NCI-H526 (cell line): ENCODE measurements at regions not wholly inside any gene's neighbourhood (a gene's known extent, or its start where the extent isn't known, plus 50 kb on each side); places are given as distances from the start of the nearest gene placed in this dataset.

Source experiments
- DNase-seq, 2 experiments: peaks; one replicate each; lab custom pipeline; 2025; lab: John Stamatoyannopoulos, UW

DNA sequence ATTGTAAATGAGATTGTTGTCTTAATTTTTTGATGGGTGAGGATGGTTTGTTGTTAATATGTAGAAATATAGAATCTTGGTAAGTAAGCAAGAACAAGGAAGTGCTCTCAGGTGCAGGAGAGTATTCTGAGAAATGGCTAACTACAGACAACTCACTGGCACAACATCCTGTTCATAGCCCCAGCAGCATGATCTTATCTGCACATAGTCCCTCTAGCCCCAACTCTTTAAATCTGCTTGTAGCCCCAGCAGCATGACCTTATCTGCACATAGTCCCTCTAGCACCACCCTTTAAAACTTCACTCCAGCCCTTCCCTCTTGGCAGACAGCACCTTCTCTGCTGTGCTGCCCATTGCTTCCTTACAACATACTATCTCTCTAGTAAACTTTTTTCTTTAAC lies 1957.1 kb upstream of the ADGRL3 start:
- DNase-seq = no peak

DNA sequence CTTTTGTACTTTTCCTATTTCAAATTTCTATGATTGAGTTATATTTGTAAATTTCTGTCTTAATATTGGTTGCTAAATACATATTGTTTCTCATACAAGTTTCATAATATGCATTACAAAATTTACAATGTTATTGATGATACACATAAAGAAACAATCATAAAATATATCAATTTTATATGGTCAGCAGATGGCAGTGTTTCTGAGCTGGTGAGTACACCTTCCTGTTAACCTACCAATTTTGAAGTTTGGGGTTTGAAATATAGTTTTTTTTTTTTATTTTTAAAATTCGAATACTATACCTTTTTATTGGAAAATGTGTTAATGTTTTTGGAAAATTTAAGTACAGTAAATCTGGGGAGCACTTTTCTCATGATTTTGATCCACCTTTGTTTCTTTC lies 1953.1 kb upstream of the ADGRL3 start:
- DNase-seq = no peak

DNA sequence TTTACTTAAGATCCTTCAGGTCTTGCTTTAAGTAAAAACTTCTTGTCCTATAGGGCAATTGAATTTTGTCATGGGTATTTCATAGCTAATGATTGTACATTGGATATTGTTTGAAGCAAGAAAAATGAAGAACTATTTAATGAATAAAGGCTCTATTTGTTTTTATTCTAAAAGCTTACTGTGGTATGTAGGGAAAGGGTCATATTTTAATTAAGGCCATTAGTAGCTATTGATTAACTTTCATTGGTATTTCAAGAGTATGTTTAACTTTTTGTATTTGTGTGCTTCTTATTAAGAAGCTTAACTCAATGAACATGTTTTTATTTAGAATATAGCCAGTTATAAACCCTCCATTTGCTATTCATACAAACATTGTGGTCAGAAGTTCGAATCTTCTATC lies 1951.8 kb upstream of the ADGRL3 start:
- DNase-seq = no peak

DNA sequence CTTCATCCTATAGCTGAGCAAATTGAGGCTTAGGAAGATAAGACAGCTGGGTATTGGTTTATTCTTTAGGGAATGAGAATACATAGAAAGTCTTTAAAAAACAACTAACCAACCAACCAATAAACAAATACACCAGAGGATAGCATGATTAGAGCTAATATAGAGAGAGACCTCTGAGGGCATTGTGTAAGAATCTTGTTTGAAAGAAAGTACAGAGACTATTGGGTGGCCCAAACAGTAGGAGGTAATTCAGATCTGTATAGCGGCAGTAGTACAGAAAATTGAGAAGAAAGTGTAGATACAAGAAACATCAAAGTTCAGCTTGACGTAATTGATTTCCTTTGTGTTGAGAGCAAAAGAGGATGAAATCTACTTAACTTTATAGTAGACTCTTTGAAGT lies 1951.0 kb upstream of the ADGRL3 start:
- DNase-seq = no peak

DNA sequence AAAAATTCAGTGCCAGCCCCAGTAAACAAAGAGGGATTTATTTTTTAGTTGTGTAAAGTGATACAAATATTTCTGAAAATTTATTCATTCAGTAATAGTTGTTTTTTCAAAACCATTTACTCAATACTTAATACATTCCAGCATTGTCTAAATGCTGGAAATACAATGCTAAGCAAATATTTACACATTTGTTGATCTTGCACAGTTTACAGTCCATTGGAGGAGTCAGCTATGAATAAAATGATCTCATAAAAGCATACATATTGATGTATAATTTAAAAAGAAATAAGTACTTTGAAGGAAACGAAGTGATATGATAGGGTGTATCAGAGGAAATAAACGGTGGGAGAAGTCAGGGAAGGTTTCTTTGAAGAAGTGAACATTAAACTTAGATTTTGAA lies 1942.1 kb upstream of the ADGRL3 start:
- no peak for DNase-seq

DNA sequence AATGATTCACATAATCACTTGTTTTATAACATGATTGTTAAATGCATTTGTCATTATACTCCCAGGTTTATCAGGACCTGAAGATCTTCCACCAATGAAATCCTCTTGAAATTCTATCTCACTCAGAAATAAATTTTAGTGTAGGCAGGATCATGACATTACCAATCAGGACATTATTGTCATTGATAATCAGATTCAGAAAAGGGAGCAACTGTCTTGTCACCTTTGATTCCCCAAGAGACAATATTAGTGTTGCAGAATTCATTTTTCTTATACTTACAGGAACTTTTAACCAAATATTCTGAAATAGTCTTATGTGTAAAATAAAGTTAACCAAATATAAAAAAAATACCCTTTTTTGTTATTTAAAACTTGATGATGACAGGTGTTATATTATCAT lies 1892.5 kb upstream of the ADGRL3 start:
- DNase-seq = no peak

DNA sequence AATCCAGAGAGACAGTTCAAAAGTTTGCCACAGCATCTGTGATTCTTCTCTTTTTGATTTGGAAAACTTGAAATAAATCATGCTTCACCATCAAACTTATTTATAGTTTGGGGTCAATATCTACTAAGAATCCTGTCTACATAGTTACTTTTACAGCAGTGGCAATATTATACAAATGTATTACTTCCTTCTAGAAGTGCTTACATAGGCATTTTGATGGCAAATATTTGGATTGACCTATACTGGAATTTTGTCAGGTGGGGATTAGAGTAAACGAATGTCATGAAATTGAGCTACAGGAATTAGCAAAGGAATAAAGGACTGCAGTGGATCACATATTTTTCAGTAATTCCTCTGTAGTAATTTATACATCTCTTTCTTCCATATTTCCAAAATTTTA lies 1885.5 kb upstream of the ADGRL3 start:
- no peak for DNase-seq

DNA sequence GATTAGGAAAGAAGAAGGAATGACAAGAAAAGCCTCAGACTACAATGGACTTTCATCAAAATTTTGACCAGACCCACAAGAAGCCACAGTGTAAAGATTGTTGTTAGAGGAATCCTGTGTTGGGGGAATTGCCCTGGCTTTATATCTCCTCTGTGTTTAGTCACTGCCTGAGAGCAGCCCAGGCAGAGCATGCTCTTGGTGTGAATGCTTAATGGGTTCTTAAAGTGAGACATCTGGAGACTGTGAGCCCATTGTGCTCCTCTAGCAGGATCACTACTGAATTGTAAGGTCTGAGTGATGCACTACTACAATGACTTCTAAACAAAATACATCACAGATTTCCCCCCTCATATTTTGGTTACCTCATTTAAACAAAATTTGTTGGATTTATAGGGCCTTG lies 1860.5 kb upstream of the ADGRL3 start:
- DNase-seq = no peak

DNA sequence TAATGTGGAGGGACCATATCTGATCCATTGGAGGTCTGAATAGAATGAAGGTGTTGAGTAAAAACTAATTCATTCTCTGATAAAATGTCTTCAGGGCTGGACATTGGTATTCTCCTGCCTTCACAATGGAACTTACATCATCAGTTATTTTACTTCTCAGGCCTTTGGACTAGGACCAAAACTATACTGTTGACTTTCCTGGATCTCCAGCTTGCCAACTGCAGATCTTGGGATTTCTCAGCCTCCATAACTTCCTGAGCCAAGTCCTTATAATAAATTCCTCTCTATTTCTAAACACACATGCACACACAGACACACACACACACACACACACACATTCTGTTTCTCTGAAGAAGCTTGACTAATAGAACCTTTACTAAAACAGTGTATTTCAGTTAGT lies 1858.6 kb upstream of the ADGRL3 start:
- DNase-seq = no peak

DNA sequence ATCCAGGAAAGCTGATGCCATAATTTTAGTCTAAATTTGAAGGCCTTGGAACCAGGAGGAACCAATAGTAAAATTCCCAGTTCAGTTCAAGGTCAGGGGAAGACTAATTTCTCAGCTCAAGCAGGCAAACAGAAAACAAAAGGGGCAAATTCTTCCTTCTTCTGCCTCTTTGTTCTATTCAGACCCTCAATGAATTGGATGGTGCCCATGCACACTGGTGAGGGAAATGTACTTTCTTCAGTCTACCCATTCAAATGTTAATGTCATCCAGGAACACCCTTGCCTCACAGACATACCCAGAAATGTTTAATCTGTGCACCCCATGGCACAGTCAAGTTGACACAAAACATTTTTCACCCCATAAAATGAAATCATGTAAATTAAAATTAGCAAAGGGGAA lies 1851.2 kb upstream of the ADGRL3 start:
- no peak for DNase-seq

DNA sequence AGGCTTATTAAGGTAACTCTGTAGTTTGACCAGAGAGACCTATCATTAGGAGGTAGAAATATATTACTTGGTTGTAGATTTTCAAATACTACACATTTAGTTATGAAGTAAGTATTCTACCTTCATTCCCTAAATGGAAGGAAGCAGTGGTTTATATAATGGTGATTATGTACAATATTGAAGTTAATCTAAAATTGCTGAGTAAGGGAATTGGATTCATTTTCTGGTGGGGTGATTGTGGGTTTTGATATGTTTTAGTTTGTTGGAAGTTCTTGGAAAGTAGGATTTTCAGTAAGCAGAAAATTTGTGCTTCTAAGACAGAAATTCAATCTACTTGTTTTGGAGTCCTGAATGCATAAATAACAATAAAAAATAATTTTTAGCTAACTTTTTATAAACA lies 1830.9 kb upstream of the ADGRL3 start:
- DNase-seq = no peak

DNA sequence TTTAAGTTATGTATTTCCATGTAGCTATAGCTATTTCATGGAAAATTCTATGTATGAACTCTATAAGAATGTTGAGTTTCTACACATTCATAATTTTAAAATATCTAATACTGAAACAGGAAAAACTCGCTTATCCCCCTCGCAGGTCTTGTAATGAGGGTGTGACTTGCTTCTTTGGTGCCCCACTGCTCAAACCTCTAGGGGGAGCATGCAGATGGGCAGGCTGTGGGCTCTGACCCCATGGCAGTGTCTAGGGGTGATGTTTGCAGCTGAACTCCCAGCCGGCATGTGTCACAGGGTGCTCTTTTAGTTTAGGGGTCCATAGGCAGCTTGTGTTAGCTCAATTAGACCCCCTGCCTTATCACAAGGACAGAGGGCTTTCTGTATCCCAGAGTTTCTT lies 1825.7 kb upstream of the ADGRL3 start:
- DNase-seq = no peak

DNA sequence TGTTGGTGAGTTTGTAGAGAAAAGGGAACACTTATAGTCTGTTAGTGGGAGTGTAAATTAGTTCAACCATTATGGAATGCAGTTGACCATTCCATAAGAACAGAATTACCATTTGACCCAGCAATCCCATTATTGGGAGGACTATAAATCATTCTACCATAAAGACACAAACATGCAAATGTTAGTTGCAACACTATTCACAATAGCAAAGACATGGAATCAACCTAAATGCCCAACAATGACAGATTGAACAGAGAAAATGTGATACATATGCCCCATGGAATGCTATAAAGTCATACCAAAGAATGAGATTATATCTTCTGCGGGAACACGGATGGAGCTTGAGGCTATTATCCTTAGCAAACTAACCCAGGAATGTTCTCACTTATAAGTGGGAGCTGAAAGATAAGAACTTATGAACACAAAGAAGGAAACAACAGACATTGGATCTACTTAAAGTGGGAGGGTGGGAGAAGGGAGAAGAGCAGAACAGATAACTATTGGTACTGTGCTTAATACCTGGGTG lies 1819.2 kb upstream of the ADGRL3 start:
- no peak for DNase-seq

DNA sequence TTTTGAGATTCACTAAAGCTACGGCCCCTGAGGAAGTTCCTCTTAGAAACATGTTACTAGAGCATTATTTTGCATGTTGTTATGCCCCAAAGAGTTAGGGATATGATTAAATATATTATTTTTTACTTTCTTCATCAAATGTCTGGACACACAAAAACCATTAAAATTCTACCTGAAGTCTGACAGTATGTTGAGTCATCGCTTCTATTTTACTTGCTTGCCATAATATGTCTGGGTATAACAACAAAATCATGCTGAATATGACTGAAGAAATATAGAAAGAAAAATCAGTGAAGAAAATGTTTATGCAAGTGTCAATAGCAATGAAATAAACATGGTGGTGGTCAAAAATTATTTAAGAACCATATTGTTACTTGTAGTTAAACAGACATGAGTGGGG lies 1818.5 kb upstream of the ADGRL3 start:
- no peak for DNase-seq

DNA sequence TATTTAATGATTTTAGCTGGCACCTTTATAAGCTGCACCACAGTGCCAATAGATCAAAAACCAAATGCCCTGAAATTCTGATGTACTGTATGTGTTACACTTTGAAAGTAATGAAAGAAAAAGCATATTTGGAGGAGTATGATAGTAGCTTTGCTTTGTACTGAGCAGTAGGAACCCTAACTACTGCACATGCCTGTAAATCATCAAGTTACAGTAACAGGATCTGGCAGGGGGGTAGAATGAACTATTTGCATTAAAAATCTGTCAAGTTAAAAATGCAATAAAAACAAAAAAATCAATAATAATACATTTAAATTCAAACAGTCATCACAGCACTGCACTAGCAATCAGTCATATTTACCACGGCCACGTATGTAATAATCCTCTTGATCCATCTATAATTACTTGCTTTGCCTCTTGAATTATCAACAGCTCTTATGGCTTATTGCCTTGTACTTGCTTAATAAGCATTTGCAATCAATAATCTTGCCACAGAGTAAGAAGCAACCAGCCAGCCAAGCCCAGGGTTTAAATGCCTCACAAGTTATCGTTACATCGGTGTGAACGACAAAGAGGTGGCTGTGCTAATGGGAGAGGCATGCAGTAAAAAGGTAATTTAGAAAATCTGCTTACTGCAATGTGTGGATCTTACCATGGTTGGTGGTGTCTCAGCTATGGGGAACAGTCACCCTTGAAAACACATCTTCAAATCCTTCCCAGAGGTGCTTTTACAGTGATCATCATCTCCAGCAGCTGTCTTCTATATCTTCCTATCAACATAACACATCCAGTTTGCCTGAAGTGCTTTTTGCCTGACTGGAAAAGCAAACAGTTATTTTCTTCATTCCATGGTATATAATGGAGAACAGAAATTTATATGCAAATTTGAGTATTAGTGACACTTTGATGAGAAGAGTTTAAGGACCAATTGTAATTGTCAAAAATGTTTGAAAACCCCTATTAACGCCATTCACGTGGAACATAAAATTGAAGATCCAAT lies 1812.1 kb upstream of the ADGRL3 start:
- DNase-seq = no peak

DNA sequence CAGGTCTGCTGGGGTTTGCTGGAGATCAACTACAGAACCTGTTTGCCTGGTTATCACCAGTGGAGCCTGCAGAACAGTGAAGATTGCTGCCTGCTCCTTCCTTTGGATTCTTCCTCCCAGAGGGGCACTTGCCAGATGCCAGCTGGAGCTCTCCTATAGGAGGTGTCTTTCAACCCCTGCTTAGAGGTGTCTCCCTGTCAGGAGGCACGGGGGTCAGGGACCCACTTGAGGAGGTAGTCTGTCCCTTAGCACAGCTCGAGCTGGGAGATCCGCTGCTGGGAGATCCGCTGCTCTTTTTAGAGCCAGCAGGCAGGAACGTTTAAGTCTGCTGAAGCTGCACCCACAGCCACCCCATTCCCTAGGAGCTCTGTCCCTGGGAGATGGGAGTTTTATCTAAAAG lies 1806.3 kb upstream of the ADGRL3 start:
- DNase-seq = no peak

DNA sequence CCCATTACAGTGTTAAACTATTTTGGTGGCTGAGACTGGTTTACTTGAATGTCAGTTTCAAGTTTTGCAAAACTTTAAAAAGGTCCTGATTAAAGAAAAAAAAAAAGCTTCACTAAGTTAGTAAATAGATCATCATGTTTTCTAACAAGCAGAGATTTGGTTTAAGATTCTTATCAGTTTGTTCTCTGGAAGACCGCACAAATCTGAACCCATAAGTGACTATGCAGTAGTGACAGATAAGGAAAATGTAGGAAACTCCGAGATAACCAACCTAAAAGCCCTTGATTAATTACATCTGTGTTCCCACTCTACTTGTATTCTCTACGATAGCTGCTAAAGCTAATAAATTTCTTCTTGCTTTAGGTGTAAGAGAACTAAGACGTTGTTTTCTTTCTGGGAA lies 1799.8 kb upstream of the ADGRL3 start:
- no peak for DNase-seq

DNA sequence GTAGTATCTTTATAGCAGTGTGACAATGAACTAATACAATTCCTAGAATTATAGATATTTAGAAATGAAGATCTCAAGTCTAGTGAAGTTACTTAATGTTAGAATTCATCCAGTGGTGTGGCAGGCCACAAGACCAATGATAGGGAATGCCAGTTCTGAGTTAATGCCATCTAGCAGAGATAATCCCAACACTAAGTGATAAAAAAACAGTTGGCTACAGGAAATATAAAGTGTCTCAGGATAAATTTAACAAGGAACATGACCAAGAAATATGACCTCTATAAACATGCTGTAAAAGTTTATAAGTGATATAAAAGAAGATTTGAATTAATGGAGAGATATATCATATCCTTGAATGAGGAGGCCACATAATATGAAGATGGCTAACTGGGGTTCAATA lies 1790.5 kb upstream of the ADGRL3 start:
- no peak for DNase-seq

DNA sequence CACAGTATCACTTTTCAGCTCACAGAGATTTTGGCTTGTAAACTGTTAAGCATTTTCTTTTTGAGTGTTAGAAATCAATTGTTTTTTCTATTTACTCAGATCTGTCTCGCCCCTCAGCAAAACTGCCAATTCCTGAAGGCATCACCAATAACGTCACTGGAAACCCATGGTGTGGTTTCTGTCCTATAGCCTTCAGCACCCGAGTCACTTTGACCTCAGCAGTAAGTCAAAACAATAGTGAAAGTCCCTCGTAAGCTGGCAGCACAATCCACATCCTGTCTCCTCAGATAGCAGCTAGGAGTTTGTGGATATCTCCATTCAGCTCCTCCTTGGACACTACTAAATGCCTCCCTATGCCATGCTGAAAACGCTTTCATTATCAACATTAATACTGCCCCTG lies 1787.4 kb upstream of the ADGRL3 start:
- DNase-seq = no peak

DNA sequence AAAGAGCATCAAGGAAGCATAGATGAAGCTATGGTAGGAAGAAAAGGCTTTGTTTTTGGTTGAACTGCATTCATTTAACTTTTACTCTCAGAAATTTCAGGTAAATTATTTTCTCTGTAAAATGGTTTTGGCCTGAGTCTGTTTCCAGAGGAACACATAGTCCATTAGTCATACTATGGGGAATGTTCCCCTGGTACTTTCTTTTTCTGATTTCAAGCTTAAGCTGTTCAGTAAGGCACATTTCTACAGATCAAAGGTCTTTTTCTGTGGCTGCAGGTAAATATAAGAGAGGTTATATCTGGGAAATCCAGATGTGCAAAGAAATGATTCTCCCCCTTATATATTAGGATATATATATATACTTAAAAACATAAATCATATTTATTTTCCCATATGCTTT lies 1744.4 kb upstream of the ADGRL3 start:
- no peak for DNase-seq

DNA sequence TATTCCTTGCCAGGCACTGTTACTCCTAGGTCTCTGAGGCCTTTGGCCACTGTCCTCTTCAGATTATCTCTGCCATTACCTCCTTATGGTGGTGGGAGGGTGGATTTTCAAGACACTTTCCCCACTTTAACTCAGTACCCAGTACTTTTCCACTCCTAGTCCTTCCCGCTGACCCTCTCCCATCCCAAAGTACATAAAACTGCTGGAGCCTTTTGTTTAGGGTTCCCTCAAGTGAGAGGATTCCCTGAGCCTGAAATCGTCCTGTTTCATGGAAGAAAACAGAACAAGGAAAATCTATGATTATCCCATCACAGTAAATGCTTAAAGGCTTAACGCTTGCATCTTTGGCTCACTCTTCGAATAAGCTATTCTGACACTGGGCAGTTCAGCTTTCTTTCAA lies 1742.5 kb upstream of the ADGRL3 start:
- DNase-seq = no peak

DNA sequence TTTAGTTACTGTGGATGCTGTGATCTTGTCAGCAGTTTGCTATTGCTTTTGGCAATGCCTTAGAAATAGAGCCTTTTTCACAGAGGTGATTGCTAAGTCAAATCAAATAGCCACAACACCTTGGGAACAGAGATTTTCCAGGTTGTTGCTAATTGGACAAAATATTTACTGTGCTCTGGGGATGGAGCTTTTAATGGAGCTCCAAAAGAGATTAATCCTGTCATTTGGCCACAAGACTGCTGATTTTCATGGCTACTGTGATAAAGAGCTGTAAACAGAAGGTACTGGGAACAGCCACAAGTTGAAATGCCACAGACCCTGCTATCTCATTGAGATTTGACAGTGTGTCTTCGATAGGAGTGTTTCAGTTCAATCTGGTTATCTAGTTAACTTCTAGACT lies 1715.2 kb upstream of the ADGRL3 start:
- DNase-seq = no peak

DNA sequence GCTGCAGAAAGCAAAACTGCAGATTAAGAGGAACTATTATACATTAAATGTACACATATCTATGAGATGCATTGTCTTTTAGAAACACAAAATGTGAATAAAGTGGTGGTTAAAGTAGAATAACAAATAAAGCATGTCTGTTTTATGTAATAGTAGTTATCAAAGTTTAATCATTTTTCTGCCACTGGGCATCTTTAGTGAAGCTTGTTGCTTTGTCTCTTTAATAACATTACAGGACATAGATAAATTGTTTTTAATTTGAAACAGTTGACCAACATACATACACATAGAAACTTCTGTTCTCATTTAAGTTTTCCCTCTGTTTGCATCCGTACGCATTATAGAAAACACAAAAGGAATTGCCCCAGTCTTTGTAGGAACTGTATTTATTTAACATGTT lies 1700.0 kb upstream of the ADGRL3 start:
- no peak for DNase-seq

DNA sequence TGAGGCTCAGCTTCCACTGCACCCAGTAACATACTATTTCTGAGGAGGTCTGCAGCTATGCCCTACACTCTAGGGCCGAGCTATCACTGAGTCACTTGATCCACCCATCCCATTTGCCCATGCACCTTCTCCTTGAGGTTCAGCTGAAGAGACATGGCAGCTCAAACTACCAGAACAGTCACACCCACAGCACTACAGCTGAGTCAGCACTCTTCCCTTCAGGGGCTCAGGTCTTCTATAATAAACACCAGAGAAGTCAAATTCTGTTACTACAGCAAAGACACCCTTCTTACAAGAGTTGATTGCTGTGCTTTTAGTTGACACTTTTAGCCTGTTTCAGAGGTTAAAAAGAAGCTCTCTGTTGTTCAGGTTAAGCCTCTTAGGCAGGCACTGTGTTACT lies 1696.4 kb upstream of the ADGRL3 start:
- DNase-seq = no peak
